Adrenal gland (tissue), 5 donors: ENCODE measurements at regions not wholly inside any gene's neighbourhood (a gene's known extent, or its start where the extent isn't known, plus 50 kb on each side); places are given as distances from the start of the nearest gene placed in this dataset.

Experiments
- POLR2A ChIP-seq, 2 donors: fragments of 450-650 bp; IDR thresholded peaks; one replicate each; pipeline ENCODE4 v1.6.1; 2017; ENCODE audit warnings: antibody characterized with exemption in 2 of 2, mild to moderate bottlenecking in 2 of 2, moderate library complexity in 1 of 2
- TF ChIP-seq, protein P1 (sequence below), 6 experiments: fragments of 450-650 bp in 4 of 6; fragments of 200-600 bp in 2 of 6; sonication (generic) in 1 of 6; IDR thresholded peaks; 1 replicate in 5 of 6; 2 replicates in 1 of 6; pipeline versions ENCODE4 v1.5.1 to v1.8.0; 2016 to 2021; ENCODE audit warnings: antibody characterized with exemption in 6 of 6, mild to moderate bottlenecking in 2 of 6, moderate library complexity in 1 of 6
- donor health status: DM: no; HTN: no; CAD: no.

DNA sequence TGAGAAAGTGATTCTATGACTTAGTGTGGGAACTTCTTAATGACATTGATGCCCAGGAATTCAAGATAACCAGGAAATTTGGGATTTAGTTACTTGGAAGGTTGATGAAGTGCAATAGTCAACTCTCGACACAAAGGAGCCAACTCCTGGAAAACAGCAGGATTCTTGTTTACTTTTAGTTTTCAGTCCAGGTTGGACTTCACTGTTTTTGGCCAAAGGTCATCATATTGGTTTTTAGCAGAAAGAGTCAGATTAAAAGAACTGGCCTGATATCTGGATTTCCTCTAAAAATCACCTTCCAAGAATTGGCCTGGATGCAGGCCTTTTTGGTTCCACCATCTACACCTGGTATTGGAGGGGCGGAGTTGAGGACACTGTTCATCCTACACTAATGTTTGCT lies 60.1 kb upstream of the SALL1 start:
- TF ChIP-seq, protein P1, sequence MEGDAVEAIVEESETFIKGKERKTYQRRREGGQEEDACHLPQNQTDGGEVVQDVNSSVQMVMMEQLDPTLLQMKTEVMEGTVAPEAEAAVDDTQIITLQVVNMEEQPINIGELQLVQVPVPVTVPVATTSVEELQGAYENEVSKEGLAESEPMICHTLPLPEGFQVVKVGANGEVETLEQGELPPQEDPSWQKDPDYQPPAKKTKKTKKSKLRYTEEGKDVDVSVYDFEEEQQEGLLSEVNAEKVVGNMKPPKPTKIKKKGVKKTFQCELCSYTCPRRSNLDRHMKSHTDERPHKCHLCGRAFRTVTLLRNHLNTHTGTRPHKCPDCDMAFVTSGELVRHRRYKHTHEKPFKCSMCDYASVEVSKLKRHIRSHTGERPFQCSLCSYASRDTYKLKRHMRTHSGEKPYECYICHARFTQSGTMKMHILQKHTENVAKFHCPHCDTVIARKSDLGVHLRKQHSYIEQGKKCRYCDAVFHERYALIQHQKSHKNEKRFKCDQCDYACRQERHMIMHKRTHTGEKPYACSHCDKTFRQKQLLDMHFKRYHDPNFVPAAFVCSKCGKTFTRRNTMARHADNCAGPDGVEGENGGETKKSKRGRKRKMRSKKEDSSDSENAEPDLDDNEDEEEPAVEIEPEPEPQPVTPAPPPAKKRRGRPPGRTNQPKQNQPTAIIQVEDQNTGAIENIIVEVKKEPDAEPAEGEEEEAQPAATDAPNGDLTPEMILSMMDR (IDR thresholded peaks at IDR 0.05) = no peak
- no peak for TF ChIP-seq POLR2A (IDR thresholded peaks at IDR 0.05)
